Hepatocyte (in vitro differentiated cells): ENCODE measurements at regions not wholly inside any gene's neighbourhood (a gene's known extent, or its start where the extent isn't known, plus 50 kb on each side); places are given as distances from the start of the nearest gene placed in this dataset.

Experiments
- DNase-seq: peaks from one replicate; pipeline ENCODE4 v3.0.0-alpha.2; 2016; ENCODE audit warnings: low spot score
- H2AFZ ChIP-seq: fragments of 200-600 bp; sonication (generic); 2 replicates; pipeline ENCODE4 v1.6.0; 2016; ENCODE audit warnings: antibody characterized with exemption, mild to moderate bottlenecking
- H3K27ac ChIP-seq: fragments of 200-600 bp; sonication (generic); 2 replicates; pipeline ENCODE4 v1.5.1; 2016; ENCODE audit warnings: mild to moderate bottlenecking
- H3K27me3 ChIP-seq: fragments of 200-600 bp; sonication (generic); 2 replicates; pipeline ENCODE4 v1.6.1; 2016
- H3K36me3 ChIP-seq: fragments of 200-600 bp; sonication (generic); replicated peaks from 2 replicates; pipeline ENCODE4 v1.5.1; 2016; ENCODE audit warnings: low read depth; ENCODE audit not compliant: insufficient read depth
- H3K4me1 ChIP-seq: fragments of 200-600 bp; sonication (generic); 2 replicates; pipeline ENCODE4 v1.5.1; 2016; ENCODE audit warnings: mild to moderate bottlenecking, moderate library complexity; ENCODE audit not compliant: insufficient read depth
- H3K4me2 ChIP-seq: fragments of 200-600 bp; sonication (generic); 2 replicates; pipeline ENCODE4 v1.6.0; 2016
- H3K4me3 ChIP-seq: fragments of 200-600 bp; sonication (generic); 2 replicates; pipeline ENCODE4 v1.5.1; 2016; ENCODE audit warnings: mild to moderate bottlenecking
- H3K79me2 ChIP-seq: fragments of 200-600 bp; sonication (generic); 2 replicates; pipeline ENCODE4 v1.6.0; 2017; ENCODE audit warnings: mild to moderate bottlenecking
- H3K9me2 ChIP-seq: fragments of 200-600 bp; sonication (generic); replicated peaks from 2 replicates; pipeline ENCODE4 v1.6.0; 2017; ENCODE audit warnings: mild to moderate bottlenecking; ENCODE audit not compliant: insufficient read depth
- H3K9me3 ChIP-seq: fragments of 200-600 bp; sonication (generic); 2 replicates; pipeline ENCODE4 v1.5.1; 2016; ENCODE audit warnings: low read depth, mild to moderate bottlenecking
- H4K20me1 ChIP-seq: fragments of 200-600 bp; sonication (generic); 2 replicates; pipeline ENCODE4 v1.6.0; 2016; ENCODE audit warnings: mild to moderate bottlenecking; ENCODE audit not compliant: insufficient read depth, poor library complexity, severe bottlenecking
- CTCF ChIP-seq: fragments of 200-600 bp; sonication (generic); IDR thresholded peaks from 2 replicates; pipeline ENCODE4 v1.5.1; 2016; ENCODE audit warnings: antibody characterized with exemption, mild to moderate bottlenecking; ENCODE audit not compliant: poor library complexity
- EZH2 ChIP-seq: fragments of 200-600 bp; sonication (generic); IDR thresholded peaks from 2 replicates; pipeline ENCODE4 v1.6.1; 2016; ENCODE audit warnings: antibody characterized with exemption, mild to moderate bottlenecking, borderline replicate concordance
- EZH2phosphoT487 ChIP-seq: fragments of 200-600 bp; sonication (generic); IDR thresholded peaks from one replicate; pipeline ENCODE4 v1.6.1; 2018; ENCODE audit warnings: antibody characterized with exemption, mild to moderate bottlenecking, low read depth, moderate library complexity; ENCODE audit not compliant: unreplicated experiment, severe bottlenecking
- WGBS: methylation state at CpG from one replicate; pipeline ENCODE4 v1.1.6; 2016; ENCODE audit warnings: low lambda C conversion rate; ENCODE audit errors: missing lambda C conversion rate; 5-methylcytosine and 5-hydroxymethylcytosine counted together

GRCh38 chr11:130666781-130667251, 218.4 kb downstream of the ADAMTS15 start:
- Histone ChIP-seq H4K20me1 (no peaks in the 10 kb centered on the region), H3K4me3 (no peak overlapping the region), H3K36me3 (no peaks in the 10 kb centered on the region), H3K4me2 (no peak overlapping the region), H3K9me3 (no peaks in the 10 kb centered on the region), H3K27me3 (no peaks in the 10 kb centered on the region), H3K9me2 (no peaks in the 10 kb centered on the region), H3K79me2 (no peaks in the 10 kb centered on the region), H3K4me1 (no peaks in the 10 kb centered on the region), H3K27ac (no peak overlapping the region), H2AFZ (no peak overlapping the region)
- no peak for DNase-seq
- no peak for TF ChIP-seq EZH2phosphoT487
- no peak for TF ChIP-seq EZH2
- TF ChIP-seq CTCF: no peak
- 81% methylated on average over 1 of the region's 1 CpG for WGBS

DNA sequence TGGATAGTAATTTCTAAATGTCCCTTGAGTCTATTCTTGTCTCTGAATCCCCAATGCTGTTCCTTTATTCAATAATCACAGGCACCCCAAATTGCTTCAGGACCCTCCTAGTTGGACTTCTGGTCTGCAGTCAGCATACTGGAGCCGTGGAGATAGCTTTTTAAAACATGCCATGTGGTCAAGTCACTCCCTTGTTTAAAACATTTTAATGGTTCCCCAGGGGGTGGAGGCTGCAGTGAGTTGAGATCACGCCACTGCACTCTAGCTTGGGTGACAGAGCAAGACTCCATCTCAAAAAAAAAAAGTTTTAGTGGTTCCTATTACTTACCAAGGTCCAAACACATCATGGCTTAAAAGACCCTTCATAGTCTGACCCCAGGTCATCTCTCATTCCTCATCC, 220.3 kb downstream of the ADAMTS15 start:
- no peaks in the 10 kb centered on the region for H4K20me1 ChIP-seq
- no peak overlapping the region for H3K4me3 ChIP-seq
- H3K27ac ChIP-seq: no peak overlapping the region
- WGBS: 81% methylated on average over 2 of the region's 2 CpGs
- H3K36me3 ChIP-seq: no peaks in the 10 kb centered on the region
- no peaks in the 10 kb centered on the region for H3K27me3 ChIP-seq
- H2AFZ ChIP-seq: no peak overlapping the region
- H3K4me2 ChIP-seq: no peak overlapping the region
- peaks cover 3% of the 10 kb centered on the region for H3K4me1 ChIP-seq
- no peaks in the 10 kb centered on the region for H3K9me3 ChIP-seq
- TF ChIP-seq EZH2phosphoT487 (no peak), CTCF (no peak), EZH2 (no peak)
- DNase-seq: no peak
- no peaks in the 10 kb centered on the region for H3K9me2 ChIP-seq
- no peaks in the 10 kb centered on the region for H3K79me2 ChIP-seq

DNA sequence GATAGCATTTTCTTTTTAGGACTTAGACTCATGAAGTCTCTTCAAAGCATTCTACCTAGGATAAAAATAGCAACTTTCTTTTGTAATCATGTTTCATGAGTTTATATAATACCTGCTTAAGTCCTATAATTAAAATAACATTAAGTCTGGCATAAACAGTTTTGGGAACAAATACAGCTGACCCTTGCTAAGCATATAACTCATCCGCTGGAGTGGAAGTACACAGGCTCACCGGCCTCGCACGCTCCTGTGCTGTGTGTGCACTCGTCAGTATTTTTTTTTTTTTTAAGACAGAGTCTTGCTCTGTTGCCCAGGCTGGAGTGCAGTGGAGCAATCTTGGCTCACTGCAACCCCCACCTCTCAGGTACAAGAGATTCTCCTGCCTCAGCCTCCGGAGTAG, 221.8 kb downstream of the ADAMTS15 start:
- Histone ChIP-seq H4K20me1 (no peaks in the 10 kb centered on the region), H3K4me2 (no peak overlapping the region), H2AFZ (no peak overlapping the region), H3K9me3 (no peaks in the 10 kb centered on the region), H3K27ac (no peak overlapping the region), H3K79me2 (no peaks in the 10 kb centered on the region), H3K4me3 (no peak overlapping the region), H3K36me3 (no peaks in the 10 kb centered on the region), H3K4me1 (peaks cover 7% of the 10 kb centered on the region), H3K9me2 (no peaks in the 10 kb centered on the region), H3K27me3 (no peaks in the 10 kb centered on the region)
- DNase-seq: no peak
- TF ChIP-seq EZH2 (no peak), EZH2phosphoT487 (no peak), CTCF (no peak)
- WGBS: 92% methylated on average over 6 of the region's 6 CpGs
